Vagina (tissue), 2 donors: ENCODE measurements at regions not wholly inside any gene's neighbourhood (a gene's known extent, or its start where the extent isn't known, plus 50 kb on each side); places are given as distances from the start of the nearest gene placed in this dataset.

Source experiments
- POLR2A ChIP-seq, 2 donors: fragments of 450-650 bp; IDR thresholded peaks; one replicate each; pipeline ENCODE4 v1.6.1; 2017; ENCODE audit warnings: antibody characterized with exemption in 2 of 2, mild to moderate bottlenecking in 2 of 2, moderate library complexity in 2 of 2
- POLR2AphosphoS5 ChIP-seq, 2 donors: sonication (generic); formaldehyde crosslinking; IDR thresholded peaks; one replicate each; pipeline ENCODE4 v1.9.0; 2017; ENCODE audit warnings: antibody characterized with exemption in 2 of 2, mild to moderate bottlenecking in 2 of 2, low read depth in 1 of 2; ENCODE audit not compliant: insufficient read depth in 1 of 2
- TF ChIP-seq, protein P1 (sequence below), 3 experiments: fragments of 450-650 bp in 2 of 3; fragments of 200-600 bp in 1 of 3; sonication (generic) in 1 of 3; IDR thresholded peaks; one replicate each; pipeline ENCODE4 v1.5.1; 2017 to 2019; ENCODE audit warnings: antibody characterized with exemption in 3 of 3, mild to moderate bottlenecking in 2 of 3, moderate library complexity in 2 of 3

DNA sequence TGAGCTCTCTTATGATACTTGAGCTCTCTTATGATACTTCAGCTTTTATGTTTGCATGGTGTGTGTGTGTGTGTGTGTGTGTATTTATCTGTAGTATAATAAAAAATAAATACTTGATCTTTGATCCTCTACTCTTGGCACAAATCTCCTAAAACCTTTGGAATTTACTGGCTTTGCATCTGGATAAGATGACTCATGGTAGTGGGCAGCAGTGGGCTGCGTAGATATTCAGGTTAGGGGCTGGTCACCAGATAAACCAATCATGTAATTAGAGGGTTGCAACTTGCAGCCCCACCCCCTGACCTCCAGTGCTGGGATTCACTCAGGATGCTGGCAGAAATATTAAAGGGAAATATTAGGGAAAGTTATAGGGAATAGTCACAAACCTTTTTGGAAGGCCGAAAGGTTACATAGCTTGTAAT, 151.9 kb upstream of the COL21A1 start:
- TF ChIP-seq, protein P1, sequence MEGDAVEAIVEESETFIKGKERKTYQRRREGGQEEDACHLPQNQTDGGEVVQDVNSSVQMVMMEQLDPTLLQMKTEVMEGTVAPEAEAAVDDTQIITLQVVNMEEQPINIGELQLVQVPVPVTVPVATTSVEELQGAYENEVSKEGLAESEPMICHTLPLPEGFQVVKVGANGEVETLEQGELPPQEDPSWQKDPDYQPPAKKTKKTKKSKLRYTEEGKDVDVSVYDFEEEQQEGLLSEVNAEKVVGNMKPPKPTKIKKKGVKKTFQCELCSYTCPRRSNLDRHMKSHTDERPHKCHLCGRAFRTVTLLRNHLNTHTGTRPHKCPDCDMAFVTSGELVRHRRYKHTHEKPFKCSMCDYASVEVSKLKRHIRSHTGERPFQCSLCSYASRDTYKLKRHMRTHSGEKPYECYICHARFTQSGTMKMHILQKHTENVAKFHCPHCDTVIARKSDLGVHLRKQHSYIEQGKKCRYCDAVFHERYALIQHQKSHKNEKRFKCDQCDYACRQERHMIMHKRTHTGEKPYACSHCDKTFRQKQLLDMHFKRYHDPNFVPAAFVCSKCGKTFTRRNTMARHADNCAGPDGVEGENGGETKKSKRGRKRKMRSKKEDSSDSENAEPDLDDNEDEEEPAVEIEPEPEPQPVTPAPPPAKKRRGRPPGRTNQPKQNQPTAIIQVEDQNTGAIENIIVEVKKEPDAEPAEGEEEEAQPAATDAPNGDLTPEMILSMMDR (IDR thresholded peaks at IDR 0.05) = no peak
- TF ChIP-seq POLR2AphosphoS5 (IDR thresholded peaks at IDR 0.05; ENCODE audit: insufficient read depth in 1 of 2, low read depth in 1 of 2) (no peak), POLR2A (IDR thresholded peaks at IDR 0.05) (no peak)
